ENCODE measurements at regions not wholly inside any gene's neighbourhood (a gene's known extent, or its start where the extent isn't known, plus 50 kb on each side); places are given as distances from the start of the nearest gene placed in this dataset.

GRCh38 chr15:94815110-94815731 lies 583.9 kb downstream of the MCTP2 start:
- Mint-ChIP-seq H3K27me3 (peaks cover 2% of the 10 kb centered on the region), H3K27ac (no peak overlapping the region), H3K4me1 (no peaks in the 10 kb centered on the region), H3K9me3 (no peaks in the 10 kb centered on the region), H3K4me3 (no peak overlapping the region), H3K36me3 (no peaks in the 10 kb centered on the region)

GRCh38 chr15:94815914-94816313 lies 584.6 kb downstream of the MCTP2 start:
- Mint-ChIP-seq H3K4me3 (no peak overlapping the region), H3K9me3 (no peaks in the 10 kb centered on the region), H3K4me1 (no peaks in the 10 kb centered on the region), H3K36me3 (no peaks in the 10 kb centered on the region), H3K27ac (no peak overlapping the region), H3K27me3 (peaks cover 2% of the 10 kb centered on the region)

- peaks cover 7% of the 10 kb centered on the region for H3K27me3 Mint-ChIP-seq
- no peak overlapping the region for H3K4me3 Mint-ChIP-seq
- no peaks in the 10 kb centered on the region for H3K36me3 Mint-ChIP-seq
- peaks cover 14% of the 10 kb centered on the region for H3K9me3 Mint-ChIP-seq
- no peak overlapping the region for H3K27ac Mint-ChIP-seq
- H3K4me1 Mint-ChIP-seq, result no peaks in the 10 kb centered on the region
Observed at GRCh38 chr15:94829887-94830884, 598.8 kb downstream of the MCTP2 start.

GRCh38 chr15:94834000-94834399 lies 602.6 kb downstream of the MCTP2 start:
- no peak overlapping the region for H3K27ac Mint-ChIP-seq

GRCh38 chr15:94834494-94834893 lies 603.1 kb downstream of the MCTP2 start:
- Mint-ChIP-seq H3K9me3 (peaks cover 5% of the 10 kb centered on the region), H3K27me3 (peaks cover 2% of the 10 kb centered on the region), H3K27ac (no peak overlapping the region), H3K4me1 (no peaks in the 10 kb centered on the region), H3K4me3 (no peak overlapping the region), H3K36me3 (no peaks in the 10 kb centered on the region)

More at GRCh38 chr15:94834000-94834399, 602.6 kb downstream of the MCTP2 start:
- peaks cover 2% of the 10 kb centered on the region for H3K27me3 Mint-ChIP-seq
- H3K9me3 Mint-ChIP-seq, result peaks cover 5% of the 10 kb centered on the region
- H3K4me1 Mint-ChIP-seq, result no peaks in the 10 kb centered on the region
- no peak overlapping the region for H3K4me3 Mint-ChIP-seq
- no peaks in the 10 kb centered on the region for H3K36me3 Mint-ChIP-seq

- no peaks in the 10 kb centered on the region for H3K4me1 Mint-ChIP-seq
- no peak overlapping the region for H3K4me3 Mint-ChIP-seq
- no peak overlapping the region for H3K27ac Mint-ChIP-seq
- H3K9me3 Mint-ChIP-seq, result no peaks in the 10 kb centered on the region
- H3K27me3 Mint-ChIP-seq, result peaks cover 4% of the 10 kb centered on the region
- H3K36me3 Mint-ChIP-seq, result no peaks in the 10 kb centered on the region
Observed at GRCh38 chr15:94838281-94838680, 606.9 kb downstream of the MCTP2 start.

GRCh38 chr15:94840794-94841783 lies 609.7 kb downstream of the MCTP2 start:
- Mint-ChIP-seq H3K27ac (no peak overlapping the region), H3K4me3 (no peak overlapping the region), H3K27me3 (peaks cover 20% of the 10 kb centered on the region), H3K36me3 (no peaks in the 10 kb centered on the region), H3K9me3 (no peaks in the 10 kb centered on the region), H3K4me1 (no peaks in the 10 kb centered on the region)

GRCh38 chr15:94843060-94843459 lies 611.7 kb downstream of the MCTP2 start:
- H3K27ac Mint-ChIP-seq, result no peak overlapping the region

GRCh38 chr15:94844198-94844537 lies 612.8 kb downstream of the MCTP2 start:
- peaks cover 27% of the 10 kb centered on the region for H3K27me3 Mint-ChIP-seq
- no peak overlapping the region for H3K27ac Mint-ChIP-seq
- H3K4me1 Mint-ChIP-seq, result no peaks in the 10 kb centered on the region
- no peak overlapping the region for H3K4me3 Mint-ChIP-seq
- no peaks in the 10 kb centered on the region for H3K9me3 Mint-ChIP-seq
- no peaks in the 10 kb centered on the region for H3K36me3 Mint-ChIP-seq

More at GRCh38 chr15:94843060-94843459, 611.7 kb downstream of the MCTP2 start:
- no peaks in the 10 kb centered on the region for H3K36me3 Mint-ChIP-seq
- H3K27me3 Mint-ChIP-seq, result peaks cover 27% of the 10 kb centered on the region
- no peaks in the 10 kb centered on the region for H3K4me1 Mint-ChIP-seq
- no peak overlapping the region for H3K4me3 Mint-ChIP-seq
- H3K9me3 Mint-ChIP-seq, result no peaks in the 10 kb centered on the region

- no peaks in the 10 kb centered on the region for H3K9me3 Mint-ChIP-seq
- H3K36me3 Mint-ChIP-seq, result no peaks in the 10 kb centered on the region
- H3K4me1 Mint-ChIP-seq, result no peaks in the 10 kb centered on the region
- no peak overlapping the region for H3K4me3 Mint-ChIP-seq
- no peak overlapping the region for H3K27ac Mint-ChIP-seq
- peaks cover 27% of the 10 kb centered on the region for H3K27me3 Mint-ChIP-seq
Observed at GRCh38 chr15:94844538-94845389, 613.4 kb downstream of the MCTP2 start.

- H3K36me3 Mint-ChIP-seq, result no peaks in the 10 kb centered on the region
- peaks cover 27% of the 10 kb centered on the region for H3K27me3 Mint-ChIP-seq
- H3K4me1 Mint-ChIP-seq, result no peaks in the 10 kb centered on the region
- no peak overlapping the region for H3K4me3 Mint-ChIP-seq
- no peak overlapping the region for H3K27ac Mint-ChIP-seq
- no peaks in the 10 kb centered on the region for H3K9me3 Mint-ChIP-seq
Observed at GRCh38 chr15:94845390-94845716, 614.0 kb downstream of the MCTP2 start.

- H3K9me3 Mint-ChIP-seq, result no peaks in the 10 kb centered on the region
- H3K4me1 Mint-ChIP-seq, result no peaks in the 10 kb centered on the region
- peaks cover 25% of the 10 kb centered on the region for H3K27me3 Mint-ChIP-seq
- H3K27ac Mint-ChIP-seq, result no peak overlapping the region
- H3K36me3 Mint-ChIP-seq, result no peaks in the 10 kb centered on the region
- no peak overlapping the region for H3K4me3 Mint-ChIP-seq
Observed at GRCh38 chr15:94847325-94847724, 616.0 kb downstream of the MCTP2 start.

GRCh38 chr15:94848054-94848453 lies 616.7 kb downstream of the MCTP2 start:
- Mint-ChIP-seq H3K27me3 (peaks cover 26% of the 10 kb centered on the region), H3K4me1 (no peaks in the 10 kb centered on the region), H3K9me3 (peaks cover 3% of the 10 kb centered on the region), H3K27ac (no peak overlapping the region), H3K4me3 (no peak overlapping the region), H3K36me3 (no peaks in the 10 kb centered on the region)

GRCh38 chr15:94855018-94855408 lies 623.7 kb downstream of the MCTP2 start:
- Mint-ChIP-seq H3K27ac (no peak overlapping the region), H3K4me1 (no peaks in the 10 kb centered on the region), H3K9me3 (peaks cover 17% of the 10 kb centered on the region), H3K4me3 (no peak overlapping the region), H3K36me3 (peaks cover 1% of the 10 kb centered on the region), H3K27me3 (peaks cover 4% of the 10 kb centered on the region)
